ENCODE measurements at regions not wholly inside any gene's neighbourhood (a gene's known extent, or its start where the extent isn't known, plus 50 kb on each side); places are given as distances from the start of the nearest gene placed in this dataset.

DNA sequence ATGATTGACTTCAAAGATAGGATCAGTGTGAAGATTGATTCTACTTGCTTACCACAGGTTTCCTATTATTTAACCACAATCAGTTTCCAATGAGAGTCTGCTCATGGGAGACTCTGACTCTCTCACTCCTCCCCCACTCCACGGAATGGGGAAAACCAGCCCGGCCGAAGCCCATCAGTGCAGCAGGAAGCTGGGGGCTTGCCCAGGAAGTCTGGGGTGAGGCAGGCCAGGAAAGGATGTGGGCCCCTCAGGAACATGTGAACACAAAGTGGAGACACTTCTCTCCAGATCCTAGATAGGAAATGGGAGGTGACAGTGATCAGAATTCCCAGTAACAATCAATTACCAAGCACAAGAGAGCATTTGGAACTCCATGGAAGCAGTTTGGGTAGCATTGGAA, 144.2 kb downstream of the TTLL2 start:
- Histone ChIP-seq H3K27me3 (replicated peaks; ENCODE audit: insufficient read depth, low read depth, low read length, poor library complexity) (no peaks in the 10 kb centered on the region), H3K9me3 (ENCODE audit: low read depth, low read length, poor library complexity, severe bottlenecking) (no peaks in the 10 kb centered on the region), H3K27ac (ENCODE audit: low read depth, low read length, poor library complexity, severe bottlenecking) (no peak overlapping the region), H3K4me3 (ENCODE audit: low read depth, low read length, poor library complexity, severe bottlenecking) (no peak overlapping the region), H3K36me3 (ENCODE audit: insufficient read depth, low read length, poor library complexity, severe bottlenecking) (no peaks in the 10 kb centered on the region), H3K4me1 (ENCODE audit: insufficient read depth, low read length, poor library complexity, severe bottlenecking) (peaks cover 7% of the 10 kb centered on the region)
- ChIA-PET CTCF (no interaction called here), POLR2A (ENCODE audit: low non-redundant PET) (no interaction called here)
- intact Hi-C loops (cut with micrococcal nuclease; ENCODE audit: unreplicated experiment) = no loop called here
- no TSS peak for BruUV-seq (replicated peaks)
- TF ChIP-seq EZH2 (IDR thresholded peaks at IDR 0.05; ENCODE audit: borderline replicate concordance, low read depth, low read length, poor library complexity, severe bottlenecking) (no peak), CTCF (conservative IDR thresholded peaks at IDR 0.05; ENCODE audit: low read depth, low read length) (no peak)
- DNase-seq (ENCODE audit: low spot score) = no peak

- Histone ChIP-seq H3K9me3 (ENCODE audit: low read depth, low read length, poor library complexity, severe bottlenecking) (no peaks in the 10 kb centered on the region), H3K27ac (ENCODE audit: low read depth, low read length, poor library complexity, severe bottlenecking) (no peak overlapping the region), H3K4me3 (ENCODE audit: low read depth, low read length, poor library complexity, severe bottlenecking) (no peak overlapping the region), H3K4me1 (ENCODE audit: insufficient read depth, low read length, poor library complexity, severe bottlenecking) (peaks cover 7% of the 10 kb centered on the region), H3K27me3 (replicated peaks; ENCODE audit: insufficient read depth, low read depth, low read length, poor library complexity) (no peaks in the 10 kb centered on the region), H3K36me3 (ENCODE audit: insufficient read depth, low read length, poor library complexity, severe bottlenecking) (no peaks in the 10 kb centered on the region)
- BruUV-seq (replicated peaks) = no TSS peak
- POLR2A ChIA-PET (ENCODE audit: low non-redundant PET) = no interaction called here
- no peak for DNase-seq (ENCODE audit: low spot score)
- TF ChIP-seq CTCF (conservative IDR thresholded peaks at IDR 0.05; ENCODE audit: low read depth, low read length) (no peak), EZH2 (IDR thresholded peaks at IDR 0.05; ENCODE audit: borderline replicate concordance, low read depth, low read length, poor library complexity, severe bottlenecking) (no peak)
- intact Hi-C loops (cut with micrococcal nuclease; ENCODE audit: unreplicated experiment) = no loop called here
- CTCF ChIA-PET = no interaction called here
Observed at GRCh38 chr6:167469672-167470071, 144.8 kb downstream of the TTLL2 start.

DNA sequence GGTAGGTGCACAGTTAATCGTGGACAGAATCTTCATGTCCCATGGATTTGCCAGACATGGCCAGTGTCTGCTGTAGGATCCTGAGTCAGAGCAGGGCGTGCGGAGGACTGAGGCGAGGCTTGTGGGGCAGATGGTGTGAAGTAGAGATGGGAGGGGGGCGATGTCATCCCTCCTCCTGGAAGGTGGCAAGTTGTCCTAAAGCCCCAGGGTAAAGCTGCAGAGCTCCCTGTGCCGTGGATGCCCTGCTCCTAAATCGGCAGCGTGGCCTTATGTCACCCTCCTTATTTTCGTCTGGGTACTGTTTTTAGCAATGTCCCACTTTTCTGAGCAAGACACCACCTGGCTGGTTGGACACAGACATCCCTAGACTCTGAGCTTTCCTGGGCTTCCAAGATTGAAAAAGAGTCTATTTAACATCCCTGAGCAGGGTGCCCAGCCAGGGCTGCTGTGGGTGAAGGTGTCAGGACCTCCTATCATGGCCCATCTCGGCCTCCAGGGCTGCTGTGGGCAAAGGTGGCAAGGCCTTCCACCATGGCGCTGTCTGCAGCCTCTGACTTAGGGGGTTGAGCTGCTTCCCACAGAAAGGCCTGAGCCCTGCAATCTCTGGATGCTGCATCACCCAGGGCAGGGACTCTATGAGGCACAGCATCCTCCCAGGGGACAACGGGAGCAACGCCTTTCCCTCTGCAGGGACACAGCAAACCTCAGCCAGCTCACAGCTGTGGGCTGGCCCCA, 145.4 kb downstream of the TTLL2 start:
- no peak for DNase-seq (ENCODE audit: low spot score)
- peaks cover 7% of the 10 kb centered on the region for H3K4me1 ChIP-seq (ENCODE audit: insufficient read depth, low read length, poor library complexity, severe bottlenecking)
- no peak overlapping the region for H3K4me3 ChIP-seq (ENCODE audit: low read depth, low read length, poor library complexity, severe bottlenecking)
- no peaks in the 10 kb centered on the region for H3K36me3 ChIP-seq (ENCODE audit: insufficient read depth, low read length, poor library complexity, severe bottlenecking)
- ChIA-PET POLR2A (ENCODE audit: low non-redundant PET) (no interaction called here), CTCF (no interaction called here)
- H3K9me3 ChIP-seq (ENCODE audit: low read depth, low read length, poor library complexity, severe bottlenecking) = no peaks in the 10 kb centered on the region
- BruUV-seq (replicated peaks) = no TSS peak
- TF ChIP-seq CTCF (conservative IDR thresholded peaks at IDR 0.05; ENCODE audit: low read depth, low read length) (no peak), EZH2 (IDR thresholded peaks at IDR 0.05; ENCODE audit: borderline replicate concordance, low read depth, low read length, poor library complexity, severe bottlenecking) (no peak)
- H3K27me3 ChIP-seq (replicated peaks; ENCODE audit: insufficient read depth, low read depth, low read length, poor library complexity) = no peaks in the 10 kb centered on the region
- H3K27ac ChIP-seq (ENCODE audit: low read depth, low read length, poor library complexity, severe bottlenecking) = no peak overlapping the region
- intact Hi-C loops (cut with micrococcal nuclease; ENCODE audit: unreplicated experiment) = no loop called here

All from A673 (cell line).